NK-92 (cell line): ENCODE measurements at regions not wholly inside any gene's neighbourhood (a gene's known extent, or its start where the extent isn't known, plus 50 kb on each side); places are given as distances from the start of the nearest gene placed in this dataset.

Source experiments
- DNase-seq: peaks from one replicate; lab custom pipeline; 2025; ENCODE audit not compliant: unreplicated experiment; lab: John Stamatoyannopoulos, UW

- DNase-seq: no peak
These were observed 156.0 kb upstream of the NFE2L3 start for GRCh38 chr7:25996006-25996408.

- DNase-seq: no peak
These were observed 153.5 kb upstream of the NFE2L3 start for GRCh38 chr7:25998499-25998898.

- DNase-seq: no peak
These were observed 151.2 kb upstream of the NFE2L3 start for GRCh38 chr7:26000841-26001240.

GRCh38 chr7:26001662-26002244 lies 150.2 kb upstream of the NFE2L3 start:
- no peak for DNase-seq

GRCh38 chr7:26005683-26006410 lies 146.2 kb upstream of the NFE2L3 start:
- no peak for DNase-seq

- DNase-seq: no peak
These were observed 145.6 kb upstream of the NFE2L3 start for GRCh38 chr7:26006426-26006825.

- no peak for DNase-seq
These were observed 144.5 kb upstream of the NFE2L3 start for GRCh38 chr7:26007510-26007909.

GRCh38 chr7:26008428-26008827 lies 143.6 kb upstream of the NFE2L3 start:
- DNase-seq: no peak

GRCh38 chr7:26011039-26011696 lies 140.8 kb upstream of the NFE2L3 start:
- DNase-seq: no peak

- DNase-seq: no peak
These were observed 138.4 kb upstream of the NFE2L3 start for GRCh38 chr7:26013551-26014083.

- DNase-seq: no peak
These were observed 129.0 kb upstream of the NFE2L3 start for GRCh38 chr7:26022982-26023381.

GRCh38 chr7:26029911-26030310 lies 122.1 kb upstream of the NFE2L3 start:
- DNase-seq: no peak

GRCh38 chr7:26034391-26034790 lies 117.6 kb upstream of the NFE2L3 start:
- no peak for DNase-seq

- no peak for DNase-seq
These were observed 116.4 kb upstream of the NFE2L3 start for GRCh38 chr7:26035552-26035951.

- DNase-seq: no peak
These were observed 115.9 kb upstream of the NFE2L3 start for GRCh38 chr7:26036092-26036491.

GRCh38 chr7:26038201-26038990 lies 113.6 kb upstream of the NFE2L3 start:
- no peak for DNase-seq

GRCh38 chr7:26040085-26040484 lies 111.9 kb upstream of the NFE2L3 start:
- DNase-seq: no peak

- no peak for DNase-seq
These were observed 109.8 kb upstream of the NFE2L3 start for GRCh38 chr7:26042237-26042636.

- no peak for DNase-seq
These were observed 108.2 kb upstream of the NFE2L3 start for GRCh38 chr7:26043801-26044200.

- DNase-seq: no peak
These were observed 107.7 kb upstream of the NFE2L3 start for GRCh38 chr7:26044320-26044719.

GRCh38 chr7:26046150-26046549 lies 105.8 kb upstream of the NFE2L3 start:
- no peak for DNase-seq
